ENCODE measurements at regions not wholly inside any gene's neighbourhood (a gene's known extent, or its start where the extent isn't known, plus 50 kb on each side); places are given as distances from the start of the nearest gene placed in this dataset.

- Histone ChIP-seq H3K18ac (ENCODE audit: insufficient read length, low read depth, low read length) (no peak overlapping the region), H3K27ac (ENCODE audit: insufficient read length, low read depth, low read length) (no peak overlapping the region), H3K4me2 (ENCODE audit: insufficient read depth, insufficient read length, low read length) (no peak overlapping the region), H3K27me3 (ENCODE audit: insufficient read depth, low read length) (no peaks in the 10 kb centered on the region), H3K14ac (ENCODE audit: insufficient read depth, low read length) (no peak overlapping the region), H2BK20ac (ENCODE audit: low read depth, low read length, poor library complexity, severe bottlenecking) (no peak overlapping the region), H4K20me1 (ENCODE audit: control insufficient read depth, insufficient read depth, insufficient read length) (no peaks in the 10 kb centered on the region), H3K9me3 (ENCODE audit: control insufficient read depth, low read depth, low read length) (no peaks in the 10 kb centered on the region), H3T11ph (ENCODE audit: low read length) (no peak overlapping the region), H3K4ac (ENCODE audit: low read depth, low read length) (no peak overlapping the region), H2BK12ac (ENCODE audit: insufficient read length, low read depth, low read length) (no peak overlapping the region), H2AFZ (ENCODE audit: low read length) (no peak overlapping the region), H3K4me1 (ENCODE audit: insufficient read depth, low read length) (no peaks in the 10 kb centered on the region), H2BK120ac (ENCODE audit: low read depth, low read length, poor library complexity, severe bottlenecking) (no peak overlapping the region), H2BK5ac (ENCODE audit: insufficient read length, low read length) (no peak overlapping the region), H3K79me1 (ENCODE audit: insufficient read depth, low read depth, low read length, poor library complexity, severe bottlenecking) (no peaks in the 10 kb centered on the region), H4K8ac (replicated peaks; ENCODE audit: insufficient read length, low read depth, low read length) (no peak overlapping the region), H4K91ac (ENCODE audit: insufficient read length, low read depth, low read length) (no peak overlapping the region), H3K79me2 (ENCODE audit: insufficient read depth, low read length) (no peaks in the 10 kb centered on the region), H2BK15ac (ENCODE audit: low read depth, low read length) (no peak overlapping the region), H4K5ac (ENCODE audit: insufficient read length, low read depth, low read length) (peak overlapping the region; percentile 82), H3K56ac (ENCODE audit: insufficient read length, low read depth, low read length) (no peak overlapping the region), H3K23ac (ENCODE audit: insufficient read length, low read depth, low read length) (no peak overlapping the region), H3K9ac (ENCODE audit: extremely low read depth, insufficient read length, low read length) (no peak overlapping the region), H2AK5ac (ENCODE audit: insufficient read length, low read length) (no peak overlapping the region), H3K23me2 (ENCODE audit: insufficient read length, low read depth, low read length, poor library complexity, severe bottlenecking) (no peaks in the 10 kb centered on the region)
- Mint-ChIP-seq H3K36me3 (ENCODE audit: insufficient read depth in 1 of 3, low read depth in 3 of 3) (no peaks in the 10 kb centered on the region), H3K4me1 (peaks cover 0 to 2% of the 10 kb centered on the region in 2 experiments; a peak in 1 of 4 replicates), H3K4me3 (no peak overlapping the region), H3K27ac (no peak overlapping the region), H3K9me3 (no peaks in the 10 kb centered on the region; a peak in 1 of 5 replicates), H3K27me3 (ENCODE audit: low read depth) (no peaks in the 10 kb centered on the region; the same call in 1 of the 2 replicates)
- no peak for TF ChIP-seq CTCF (conservative IDR thresholded peaks at IDR 0.05)
- DNase-seq = no peak
- no CpG with 5 or more reads among the region's 11 CpGs for WGBS (ENCODE audit: extremely low coverage, insufficient read length, low lambda C conversion rate)
These were observed 243.2 kb upstream of the USP25 start for GRCh38 chr21:15486460-15487195.
